Neural progenitor cell (in vitro differentiated cells): ENCODE measurements at regions not wholly inside any gene's neighbourhood (a gene's known extent, or its start where the extent isn't known, plus 50 kb on each side); places are given as distances from the start of the nearest gene placed in this dataset.

Source experiments
- EZH2 ChIP-seq: fragments of 200-600 bp; sonication (generic); IDR thresholded peaks from 2 replicates; pipeline ENCODE4 v1.6.1; 2017; ENCODE audit warnings: antibody characterized with exemption, mild to moderate bottlenecking, moderate library complexity
- EZH2phosphoT487 ChIP-seq: fragments of 200-600 bp; sonication (generic); IDR thresholded peaks from 2 replicates; pipeline ENCODE4 v1.6.1; 2017; ENCODE audit warnings: antibody characterized with exemption
- TF ChIP-seq, protein P1 (sequence below): fragments of 200-600 bp; sonication (generic); IDR thresholded peaks from 2 replicates; pipeline ENCODE4 v1.5.1; 2017; ENCODE audit warnings: antibody characterized with exemption, mild to moderate bottlenecking

- TF ChIP-seq, protein P1, sequence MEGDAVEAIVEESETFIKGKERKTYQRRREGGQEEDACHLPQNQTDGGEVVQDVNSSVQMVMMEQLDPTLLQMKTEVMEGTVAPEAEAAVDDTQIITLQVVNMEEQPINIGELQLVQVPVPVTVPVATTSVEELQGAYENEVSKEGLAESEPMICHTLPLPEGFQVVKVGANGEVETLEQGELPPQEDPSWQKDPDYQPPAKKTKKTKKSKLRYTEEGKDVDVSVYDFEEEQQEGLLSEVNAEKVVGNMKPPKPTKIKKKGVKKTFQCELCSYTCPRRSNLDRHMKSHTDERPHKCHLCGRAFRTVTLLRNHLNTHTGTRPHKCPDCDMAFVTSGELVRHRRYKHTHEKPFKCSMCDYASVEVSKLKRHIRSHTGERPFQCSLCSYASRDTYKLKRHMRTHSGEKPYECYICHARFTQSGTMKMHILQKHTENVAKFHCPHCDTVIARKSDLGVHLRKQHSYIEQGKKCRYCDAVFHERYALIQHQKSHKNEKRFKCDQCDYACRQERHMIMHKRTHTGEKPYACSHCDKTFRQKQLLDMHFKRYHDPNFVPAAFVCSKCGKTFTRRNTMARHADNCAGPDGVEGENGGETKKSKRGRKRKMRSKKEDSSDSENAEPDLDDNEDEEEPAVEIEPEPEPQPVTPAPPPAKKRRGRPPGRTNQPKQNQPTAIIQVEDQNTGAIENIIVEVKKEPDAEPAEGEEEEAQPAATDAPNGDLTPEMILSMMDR = no peak
- TF ChIP-seq EZH2 (no peak), EZH2phosphoT487 (no peak)
Observed at GRCh38 chr3:82791241-82791640, 1029.8 kb upstream of the GBE1 start.
